HG02610 (cell line): ENCODE measurements at regions not wholly inside any gene's neighbourhood (a gene's known extent, or its start where the extent isn't known, plus 50 kb on each side); places are given as distances from the start of the nearest gene placed in this dataset.

ENCODE experiments used
- ATAC-seq: cut with Tn5 transposase; IDR thresholded peaks from one replicate; pipeline ENCODE4 v1.9.1; 2021; ENCODE audit warnings: mild to moderate bottlenecking, moderate library complexity; ENCODE audit not compliant: unreplicated experiment

DNA sequence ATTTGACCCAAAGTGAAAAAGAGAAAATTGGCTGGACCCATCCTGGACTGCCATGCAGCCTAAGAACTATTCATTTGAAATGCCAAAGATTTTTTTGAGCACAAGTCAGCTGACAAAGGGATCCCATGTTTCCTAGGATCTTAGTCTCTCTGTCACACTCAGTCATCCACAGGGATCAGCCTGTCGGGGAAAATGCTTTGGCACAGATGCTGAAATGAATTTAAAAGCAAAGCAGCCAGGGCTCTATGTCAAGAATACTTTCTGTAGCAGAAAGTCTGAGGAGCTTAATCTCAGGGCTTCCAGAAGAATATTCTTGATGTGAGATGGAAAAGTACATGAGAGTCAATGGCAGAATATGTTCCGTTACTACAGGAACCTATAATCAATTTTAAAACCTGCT is 1900.8 kb downstream of the MRPL39 start:
- ATAC-seq = no peak

DNA sequence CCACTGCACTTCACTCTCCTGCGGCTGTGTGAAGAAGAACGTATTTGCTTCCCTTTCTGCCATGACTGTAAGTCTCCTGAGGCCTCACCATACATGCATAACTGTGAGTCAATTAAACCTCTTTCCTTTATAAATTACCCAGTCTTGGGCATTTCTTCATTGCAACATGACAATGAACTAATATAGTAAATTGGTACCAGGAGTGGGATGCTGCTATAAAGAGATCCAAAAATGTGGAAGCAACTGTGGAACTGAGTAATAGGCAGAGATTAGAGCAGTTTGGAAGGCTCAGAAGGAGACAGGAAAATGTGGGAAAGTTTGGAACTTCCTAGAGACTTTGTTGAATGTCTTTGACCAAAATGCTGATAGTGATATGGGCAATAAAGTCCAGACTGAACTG is 1907.9 kb downstream of the MRPL39 start:
- no peak for ATAC-seq

DNA sequence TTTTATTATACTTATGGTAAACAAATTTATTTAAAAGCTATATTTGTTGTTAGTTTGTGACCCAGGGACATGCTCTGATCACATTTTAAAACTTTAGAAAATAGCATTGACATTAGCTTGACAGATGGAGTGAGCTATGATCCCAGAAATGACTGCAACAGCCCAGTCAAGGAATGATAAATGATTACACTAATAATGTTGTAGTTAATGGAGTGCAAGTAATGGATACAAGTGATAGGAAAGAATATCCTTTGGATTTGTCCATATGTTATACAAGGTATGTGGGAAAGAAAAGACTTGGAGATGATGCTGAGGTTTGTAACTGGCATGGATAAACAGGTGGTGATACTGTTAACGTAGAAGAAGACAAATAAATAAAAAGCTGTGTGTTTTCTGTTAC is 1908.7 kb downstream of the MRPL39 start:
- ATAC-seq = no peak

DNA sequence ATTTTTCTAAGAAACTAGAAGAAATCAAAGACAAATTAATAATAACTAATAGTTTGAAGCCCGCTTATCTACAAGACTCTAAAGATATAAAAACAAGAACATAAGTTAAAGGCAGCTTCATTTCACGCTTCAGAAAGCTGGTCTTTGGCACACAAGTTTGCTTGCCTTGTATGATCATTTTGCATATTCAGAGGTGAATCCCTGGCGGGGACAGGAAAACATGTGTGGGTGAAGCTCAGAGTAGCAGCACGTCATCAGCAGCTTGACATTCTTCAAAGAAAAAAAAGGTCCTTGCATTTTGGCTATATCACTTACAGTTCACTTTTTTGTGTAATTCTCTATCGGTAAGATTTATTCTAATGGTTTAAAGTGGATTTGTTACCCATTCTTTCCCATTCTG is 1911.8 kb downstream of the MRPL39 start:
- no peak for ATAC-seq

DNA sequence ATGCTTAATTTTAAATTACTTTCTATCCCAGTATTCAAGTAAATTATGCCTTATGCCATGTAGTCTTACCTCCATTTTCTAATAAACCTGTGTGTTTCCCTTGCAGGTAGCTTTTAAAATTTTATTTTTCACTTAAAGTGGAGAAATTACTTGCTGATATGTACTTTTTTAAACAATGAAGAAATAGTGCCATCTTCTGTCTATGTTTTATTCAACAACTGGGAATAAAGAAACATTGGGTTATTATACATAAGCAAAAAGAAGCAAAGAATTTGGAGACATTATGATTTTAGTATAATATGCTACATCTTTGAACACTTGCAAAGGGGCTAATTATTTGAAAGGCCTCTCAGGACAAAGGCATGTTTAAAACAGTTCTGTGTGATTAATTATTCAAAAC is 1912.9 kb downstream of the MRPL39 start:
- no peak for ATAC-seq

DNA sequence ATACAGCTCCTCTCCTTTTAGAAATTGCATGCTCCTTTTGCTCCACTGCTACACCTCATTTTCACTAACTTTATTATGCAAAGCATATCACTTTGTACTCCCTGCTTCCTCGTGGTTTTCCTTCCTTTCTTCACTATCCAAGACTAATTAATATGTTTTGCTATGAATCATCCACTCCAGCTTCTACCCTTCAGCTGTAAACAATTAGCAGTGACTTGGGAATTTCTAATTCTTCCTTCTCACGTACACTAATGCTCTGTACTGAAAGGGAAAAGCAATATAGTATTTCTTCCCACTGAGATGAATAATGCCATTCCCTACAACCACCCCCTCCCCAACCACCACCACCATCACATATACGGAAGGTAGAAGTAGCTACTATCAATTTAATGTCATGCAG is 1917.0 kb downstream of the MRPL39 start:
- ATAC-seq = no peak

DNA sequence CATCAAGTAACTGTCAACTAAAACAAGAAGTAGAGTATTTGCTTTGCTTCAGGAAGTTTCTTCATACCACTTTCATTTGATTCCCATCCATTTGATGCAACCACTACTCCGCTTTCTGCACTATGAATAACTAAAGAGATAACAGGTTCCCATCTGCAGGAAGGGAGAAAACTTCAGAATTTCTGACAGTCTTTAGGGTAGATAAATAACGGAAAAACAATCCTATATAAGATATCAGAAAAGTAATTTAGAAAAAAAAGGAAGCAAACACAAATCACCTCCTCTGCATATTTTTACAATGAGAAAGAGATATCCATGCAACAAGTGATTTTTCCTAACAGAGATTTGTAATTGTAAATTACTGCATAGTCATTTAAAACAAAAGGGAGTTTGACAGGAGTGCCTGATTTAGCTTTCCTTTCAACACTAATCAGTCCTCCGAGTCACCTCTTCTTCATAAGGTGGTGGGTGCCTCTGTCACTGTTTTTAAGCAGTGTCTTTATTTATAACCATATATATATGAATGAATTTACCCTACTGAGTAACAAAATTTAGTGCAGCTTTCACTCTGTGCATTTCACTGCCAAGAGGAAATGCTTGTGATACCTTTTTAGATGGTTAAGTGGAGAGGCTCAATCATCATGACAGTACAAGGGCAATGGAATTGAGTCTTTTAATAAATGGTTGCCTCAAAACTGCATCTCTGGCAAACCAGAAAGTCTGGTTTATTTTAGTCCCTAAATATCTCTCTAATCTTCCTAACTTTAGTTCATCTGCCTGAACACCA is 1920.4 kb downstream of the MRPL39 start:
- ATAC-seq = no peak

DNA sequence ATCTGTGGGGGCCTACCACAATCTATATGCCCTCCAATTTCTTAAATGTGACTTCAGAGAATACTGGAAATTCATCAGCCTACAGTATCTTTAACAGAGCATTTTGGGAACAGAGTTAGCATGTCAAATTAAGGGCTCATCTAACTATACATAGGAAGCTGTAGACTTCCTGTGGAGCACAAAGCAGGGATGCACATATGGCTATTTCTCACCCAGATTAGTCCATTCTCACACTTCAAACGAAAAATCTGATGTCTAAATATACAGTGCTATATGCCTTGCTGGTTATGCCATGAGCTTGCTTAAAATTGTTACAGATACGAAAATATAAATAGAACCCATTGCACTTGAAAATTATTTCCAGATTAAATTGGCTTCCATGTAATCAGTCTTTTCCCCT is 1922.8 kb downstream of the MRPL39 start:
- ATAC-seq = no peak

DNA sequence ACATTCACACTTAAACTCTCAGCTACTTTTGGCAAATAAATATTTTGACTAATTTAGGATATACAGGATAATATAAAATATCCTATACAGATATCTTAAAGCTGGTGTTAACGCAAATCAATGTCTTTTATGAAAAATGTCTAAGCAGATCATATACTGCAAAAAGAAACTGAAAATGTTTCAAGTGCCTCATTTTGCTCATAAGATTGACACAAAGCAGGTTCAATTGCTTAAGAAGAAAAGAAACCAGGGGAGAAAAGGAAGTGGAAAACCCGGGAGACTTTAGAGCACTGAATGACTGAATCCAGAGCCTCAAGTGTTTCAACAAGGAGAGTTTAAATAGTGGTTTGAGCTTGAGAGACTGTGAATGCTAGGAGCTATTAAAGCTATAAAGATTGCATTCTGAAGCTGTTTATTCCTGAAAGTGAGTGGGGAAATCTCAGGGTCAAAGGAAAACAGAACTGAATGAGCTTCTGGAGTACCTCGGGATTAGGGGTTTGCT is 1943.0 kb downstream of the MRPL39 start:
- ATAC-seq = no peak

DNA sequence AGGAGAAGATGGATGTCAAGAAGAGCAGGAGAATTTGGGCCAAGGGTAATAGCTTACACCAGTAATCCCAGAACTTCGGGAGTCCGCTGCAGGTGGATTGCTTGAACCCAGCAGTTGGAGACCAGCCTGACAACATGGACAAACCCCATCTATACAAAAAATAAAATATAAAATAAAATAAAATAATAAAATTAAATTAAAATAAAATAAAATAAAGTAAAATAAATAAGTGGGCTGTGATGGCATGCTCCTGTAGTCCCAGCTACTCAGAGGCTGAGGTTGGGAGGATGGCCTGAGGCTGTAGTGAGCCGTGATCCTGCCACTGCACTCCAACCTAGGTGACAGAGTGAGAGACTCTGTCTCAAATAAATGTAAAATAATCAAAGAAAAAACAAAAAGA is 1946.7 kb downstream of the MRPL39 start:
- no peak for ATAC-seq

DNA sequence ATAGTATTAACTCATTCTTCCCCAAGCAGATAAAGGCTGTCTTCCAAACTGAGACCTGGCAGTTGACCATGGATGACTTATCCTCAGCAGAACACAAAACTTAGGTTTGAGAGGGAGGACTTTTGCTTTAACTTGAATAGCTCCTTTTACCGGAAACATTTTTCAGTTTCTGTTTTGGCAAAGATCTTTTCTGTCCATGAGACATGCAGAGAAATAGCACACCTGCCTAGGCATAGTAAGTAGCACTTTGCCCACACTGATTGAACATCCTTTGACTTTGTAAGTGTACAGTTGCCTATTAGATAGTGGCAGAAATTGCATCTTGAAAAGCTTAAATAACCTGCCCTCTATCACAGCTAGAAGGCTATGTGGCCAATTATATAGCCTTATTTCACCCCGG is 1962.5 kb downstream of the MRPL39 start:
- no peak for ATAC-seq

DNA sequence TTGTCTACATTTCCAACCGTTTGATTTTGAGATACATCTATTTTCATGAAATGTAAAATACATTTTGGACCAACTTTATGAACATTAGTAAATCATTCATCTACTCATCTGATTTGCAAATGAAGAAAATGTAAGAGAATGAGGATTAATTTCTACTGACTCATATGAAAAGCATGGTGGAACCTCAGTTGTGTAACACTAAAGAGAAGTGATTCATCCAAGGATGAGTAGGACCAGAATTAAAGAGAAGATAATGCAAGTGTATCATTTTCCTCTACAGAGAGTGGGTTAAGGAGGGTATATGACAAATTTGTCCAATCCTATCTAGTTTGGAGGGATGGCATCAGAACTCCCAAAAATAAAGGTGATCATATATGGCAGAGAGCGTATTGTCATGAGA is 1967.6 kb downstream of the MRPL39 start:
- ATAC-seq = no peak

DNA sequence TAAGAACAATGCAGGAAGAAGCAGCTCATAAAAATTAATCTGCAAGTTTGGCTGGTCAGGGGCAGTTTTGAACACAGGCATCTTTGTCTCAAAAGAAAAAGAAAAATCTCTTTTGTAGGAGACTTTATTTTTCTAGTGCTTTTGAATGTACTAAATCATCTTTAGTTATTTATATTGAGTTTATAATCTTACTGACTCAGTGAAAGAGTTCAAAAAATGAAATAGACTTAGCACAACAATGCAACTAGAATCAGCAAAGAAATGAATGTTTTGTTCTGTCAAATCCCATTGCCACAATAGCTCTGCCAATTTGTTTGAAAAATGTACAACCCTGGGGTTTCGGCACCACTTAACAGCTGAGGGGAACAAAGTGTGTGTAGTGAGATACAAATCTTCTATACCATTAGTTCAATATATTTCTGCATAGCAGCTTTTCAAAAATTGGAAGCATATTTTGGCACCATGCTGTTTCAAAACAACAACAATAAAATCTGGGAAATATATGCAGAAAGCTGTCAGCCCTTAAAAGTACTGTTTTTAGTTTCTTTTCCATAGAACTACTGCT is 1969.1 kb downstream of the MRPL39 start:
- no peak for ATAC-seq

DNA sequence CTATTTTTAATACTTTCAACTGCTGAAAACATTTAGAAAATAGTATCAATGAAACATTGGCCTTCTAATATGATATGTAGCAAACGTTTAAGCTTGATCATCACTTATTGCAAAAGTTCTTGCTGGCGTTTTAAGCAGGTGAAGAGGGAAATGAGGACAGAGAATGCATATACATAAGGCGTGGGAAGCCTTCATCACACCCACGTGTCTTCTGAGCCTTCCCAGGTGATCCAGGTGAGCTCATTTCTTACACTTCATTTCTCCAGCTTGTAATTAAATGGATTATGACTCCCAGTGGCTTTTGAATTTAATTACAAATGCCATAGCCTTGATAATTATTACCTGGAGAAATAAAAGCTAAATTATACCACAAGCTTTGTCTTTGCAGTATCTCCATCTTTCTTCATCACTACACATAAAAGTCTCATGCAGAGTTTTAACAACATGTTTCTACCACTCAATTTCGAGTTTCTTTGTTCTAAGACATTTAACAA is 1973.8 kb downstream of the MRPL39 start:
- no peak for ATAC-seq

DNA sequence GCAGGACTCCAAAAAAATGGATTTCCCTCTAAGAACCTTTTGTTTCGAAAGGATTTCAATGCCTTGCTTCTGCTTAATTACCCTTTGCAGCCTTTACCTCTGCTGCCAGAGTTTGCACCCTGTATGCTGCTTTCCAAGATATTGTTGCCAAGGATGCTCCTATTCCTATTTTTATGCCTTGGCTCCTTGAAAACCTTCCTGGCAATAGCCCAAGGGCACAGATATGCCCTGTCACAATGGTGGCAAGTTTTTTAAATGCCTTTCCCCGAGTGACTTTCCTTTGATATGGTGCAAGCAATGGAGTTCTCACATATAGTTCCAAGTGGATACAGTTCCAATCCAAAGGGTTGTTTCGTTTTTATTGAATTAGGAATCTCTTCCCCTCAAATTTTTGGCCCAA is 1983.0 kb downstream of the MRPL39 start:
- ATAC-seq = no peak

DNA sequence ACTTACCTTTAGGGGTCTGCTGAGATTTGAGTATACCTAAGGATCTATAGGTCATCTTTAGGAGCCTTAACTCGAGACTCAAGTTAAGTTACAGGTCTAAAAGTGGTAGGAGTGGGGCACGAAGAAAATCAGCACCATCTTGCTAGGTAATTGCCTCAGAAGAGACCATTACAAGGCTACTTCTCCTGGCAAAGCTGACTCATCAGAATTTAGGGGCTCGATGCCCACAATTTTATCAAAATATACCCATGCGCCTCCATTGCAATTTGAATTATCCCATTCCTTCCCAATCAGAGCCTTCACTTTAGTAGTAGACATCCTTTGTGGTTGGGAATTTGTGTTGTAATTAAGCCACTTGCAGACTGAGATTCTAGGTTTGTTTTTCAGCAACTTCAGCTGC is 1994.3 kb downstream of the MRPL39 start:
- ATAC-seq = no peak

DNA sequence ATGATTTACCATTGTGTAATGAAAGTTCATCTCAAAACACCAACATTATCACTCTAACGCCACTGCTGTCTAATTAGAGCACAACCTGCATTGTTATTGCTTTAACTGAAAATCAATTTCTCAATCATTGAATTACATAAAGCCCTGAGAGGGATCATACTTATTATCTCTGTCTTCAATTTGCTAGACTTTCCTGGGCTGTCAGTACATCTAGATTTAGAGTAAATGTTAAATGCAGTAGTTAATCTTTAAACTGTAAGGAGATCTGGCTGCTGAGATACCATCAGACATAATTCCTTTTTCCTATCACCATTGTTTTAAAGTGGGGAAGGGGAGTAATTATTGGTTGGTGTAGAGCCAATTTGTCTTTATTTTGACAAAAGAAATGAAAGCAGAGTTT is 1995.1 kb downstream of the MRPL39 start:
- ATAC-seq = no peak

DNA sequence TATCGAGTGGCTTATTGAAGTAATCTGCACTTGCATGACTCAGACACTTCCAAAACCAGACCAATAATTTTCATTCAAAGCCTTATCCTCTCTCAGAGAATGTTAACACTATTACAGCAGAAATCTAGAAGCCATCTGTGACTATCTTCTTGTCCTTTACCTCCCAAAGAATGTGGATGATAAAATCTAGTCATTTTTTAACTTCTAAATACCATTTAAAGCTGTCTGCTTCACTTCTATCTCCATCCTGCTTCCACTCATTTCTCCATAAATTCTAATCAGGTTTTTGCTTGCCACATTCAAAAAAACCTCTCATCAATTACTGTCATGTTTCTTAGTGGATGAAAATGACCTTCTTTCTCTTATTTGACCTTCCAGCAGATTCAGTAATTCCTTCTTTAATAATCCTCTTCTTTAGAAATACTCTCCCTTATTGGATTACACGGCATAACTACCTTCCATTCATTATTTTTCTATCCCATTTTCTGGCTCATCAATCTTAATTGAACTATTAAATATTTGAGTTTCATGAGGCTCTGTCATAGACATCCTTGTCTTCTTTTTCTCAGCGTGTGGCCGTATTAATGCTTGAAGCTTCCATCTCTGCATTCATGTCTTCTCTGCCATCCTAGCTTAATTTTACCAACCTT is 1999.4 kb downstream of the MRPL39 start:
- ATAC-seq = no peak

DNA sequence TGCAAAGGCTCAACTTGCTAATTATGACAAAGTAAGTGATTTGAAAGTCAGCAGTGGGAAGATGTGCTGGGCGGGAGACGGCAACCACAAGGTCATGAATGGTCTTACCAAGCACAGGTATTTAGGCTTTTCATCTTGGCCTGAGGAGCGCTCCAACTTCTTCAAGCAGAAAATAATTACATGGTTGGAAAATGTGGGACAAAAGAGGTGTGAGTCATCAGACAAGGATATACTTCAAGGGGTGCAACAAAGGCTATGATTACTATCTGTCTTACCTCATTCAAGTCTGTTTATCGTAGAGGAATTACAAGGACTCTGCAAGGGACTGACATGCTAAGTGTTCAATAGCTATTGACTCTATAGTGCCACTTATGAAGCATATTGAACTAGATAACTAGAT is 2005.7 kb downstream of the MRPL39 start:
- no peak for ATAC-seq

DNA sequence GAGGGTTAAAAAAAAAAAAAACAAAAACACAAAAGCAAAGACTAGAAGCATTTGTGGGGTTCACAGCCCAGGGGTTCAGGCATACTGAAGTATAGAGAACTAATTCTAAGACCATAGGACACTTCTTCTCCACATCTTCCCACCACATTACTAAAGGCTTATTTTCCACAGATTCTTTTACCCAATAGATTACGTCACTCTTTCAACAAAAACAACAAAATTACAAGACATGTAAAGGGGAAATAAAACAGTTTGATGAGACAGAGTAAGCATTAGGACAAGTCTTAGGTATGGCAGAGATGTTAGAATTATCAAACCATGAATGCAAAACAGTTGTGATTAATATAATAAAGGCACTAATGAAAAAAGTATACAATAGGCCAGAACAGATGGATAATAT is 2013.7 kb downstream of the MRPL39 start:
- no peak for ATAC-seq

DNA sequence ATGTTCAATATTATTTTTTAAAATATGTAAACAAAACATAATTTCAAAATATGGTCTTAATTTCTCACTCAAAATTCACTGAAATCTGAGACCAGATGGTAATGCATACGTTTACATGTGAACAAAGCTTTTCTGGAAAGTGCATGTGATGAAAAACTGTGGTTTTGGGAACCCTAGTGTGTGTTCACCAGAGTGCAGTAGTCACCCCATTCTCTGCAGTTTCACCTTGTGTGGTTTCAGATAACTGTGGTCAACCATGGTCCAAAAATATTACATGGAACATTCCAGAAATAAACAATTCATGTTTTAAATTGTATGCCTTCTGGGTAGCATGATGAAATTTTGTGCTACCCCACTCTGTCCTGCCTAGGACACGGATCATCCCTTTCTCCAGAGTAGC is 2021.9 kb downstream of the MRPL39 start:
- no peak for ATAC-seq

DNA sequence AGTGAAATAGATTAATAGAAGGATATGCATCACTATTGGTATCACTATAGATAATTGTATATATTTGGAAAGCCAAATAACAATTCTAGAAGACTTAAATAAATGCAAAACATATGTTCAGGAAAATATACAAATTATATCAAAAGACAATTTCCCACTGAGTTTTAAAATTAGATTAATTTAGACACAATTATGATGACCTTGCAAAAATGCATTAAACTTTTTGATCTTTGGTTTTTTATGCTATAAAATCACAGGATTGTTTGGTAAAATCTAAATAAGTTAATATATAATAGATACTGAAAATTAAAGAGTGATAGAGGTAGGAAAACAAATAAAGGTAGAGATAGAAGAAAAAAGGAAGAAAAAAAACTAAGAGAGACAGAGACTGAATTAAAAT is 2027.7 kb downstream of the MRPL39 start:
- ATAC-seq = no peak
